K562 (cell line): ENCODE measurements at regions not wholly inside any gene's neighbourhood (a gene's known extent, or its start where the extent isn't known, plus 50 kb on each side); places are given as distances from the start of the nearest gene placed in this dataset.

Experiments used
- ATF1 ChIP-seq, 2 experiments: fragments of 450-650 bp in 1 of 2; IDR thresholded peaks; 2 replicates each; pipeline ENCODE4 v1.6.1; 2016; ENCODE audit warnings: missing compliant biosample characterization in 1 of 2, missing genetic modification characterization in 1 of 2
- CTCF ChIP-seq, 3 experiments: IDR thresholded peaks in 2 of 3; conservative IDR thresholded peaks in 1 of 3; 2 replicates each; pipeline ENCODE4 v1.5.1; 2011 to 2012; ENCODE audit warnings: low read length in 3 of 3, mild to moderate bottlenecking in 3 of 3, control low read depth in 2 of 3, improper control_type of control experiment in 1 of 3, inconsistent platforms in 1 of 3, low read depth in 1 of 3, mixed read lengths in 1 of 3, moderate library complexity in 1 of 3; ENCODE audit not compliant: insufficient read depth in 2 of 3
- ESRRA ChIP-seq: fragments of 450-650 bp; IDR thresholded peaks from 2 replicates; pipeline ENCODE4 v1.6.1; 2014; ENCODE audit warnings: low read depth, mild to moderate bottlenecking, moderate library complexity, borderline replicate concordance
- FOXP1 ChIP-seq: sonication (generic); formaldehyde crosslinking; IDR thresholded peaks from 2 replicates; pipeline ENCODE4 v1.8.0; 2022; ENCODE audit warnings: mild to moderate bottlenecking, missing genetic modification reagents
- MTF1 ChIP-seq: fragments of 250-450 bp; sonication (Bioruptor Pico); IDR thresholded peaks from 2 replicates; pipeline ENCODE4 v1.9.0; 2021; ENCODE audit warnings: moderate library complexity, mild to moderate bottlenecking, inconsistent platforms, borderline replicate concordance
- MYBL2 ChIP-seq, 2 experiments: fragments of 450-650 bp in 1 of 2; sonication (generic) in 1 of 2; formaldehyde crosslinking in 1 of 2; IDR thresholded peaks; 2 replicates each; pipeline versions ENCODE4 v1.6.1 to v1.8.1; 2017 to 2022; ENCODE audit warnings: borderline replicate concordance in 1 of 2, inconsistent platforms in 1 of 2, low read depth in 1 of 2, mild to moderate bottlenecking in 1 of 2, missing genetic modification reagents in 1 of 2, moderate library complexity in 1 of 2
- NFRKB ChIP-seq: fragments of 450-650 bp; IDR thresholded peaks from 2 replicates; pipeline ENCODE4 v1.6.1; 2016; ENCODE audit warnings: low read depth
- POLR2AphosphoS5 ChIP-seq: IDR thresholded peaks from 2 replicates; pipeline ENCODE4 v1.6.1; 2011; ENCODE audit warnings: mild to moderate bottlenecking, low read depth, low read length, moderate library complexity; ENCODE audit not compliant: control insufficient read depth, insufficient read depth
- TCF7 ChIP-seq: sonication (generic); IDR thresholded peaks from 2 replicates; pipeline ENCODE4 v1.6.1; 2016; ENCODE audit warnings: antibody characterized with exemption, borderline replicate concordance
- ZNF644 ChIP-seq: fragments of 200-800 bp; sonication (Bioruptor generic); IDR thresholded peaks from 2 replicates; pipeline ENCODE4 v1.6.1; 2016; ENCODE audit warnings: low read depth, missing genetic modification characterization, missing compliant biosample characterization
- TF ChIP-seq, protein P1 (sequence below): IDR thresholded peaks from 2 replicates; pipeline ENCODE4 v1.6.1; 2011; ENCODE audit warnings: borderline replicate concordance, low read depth, mild to moderate bottlenecking, moderate library complexity, low read length; ENCODE audit not compliant: insufficient read depth, poor library complexity, severe bottlenecking

GRCh38 chr17:33373273-33373672 is 80.2 kb upstream of the ASIC2 start:
- TF ChIP-seq MYBL2 (IDR thresholded peaks at IDR 0.05; ENCODE audit: low read depth) (no peak), MYBL2 (CRISPR knock-in tag; IDR thresholded peaks at IDR 0.05; ENCODE audit: borderline replicate concordance) (no peak), CTCF (IDR thresholded peaks at IDR 0.05 in 2 of 3, conservative IDR thresholded peaks at IDR 0.05 in 1 of 3; ENCODE audit: insufficient read depth in 2 of 3, low read depth in 1 of 3, low read length in 3 of 3) (no peak), TCF7 (no peak), FOXP1 (CRISPR knock-in tag) (no peak), ZNF644 (tag) (no peak), MTF1 (CRISPR knock-in tag) (no peak), ESRRA (no peak), POLR2AphosphoS5 (no peak), ATF1 (CRISPR knock-in tag; IDR thresholded peaks at IDR 0.05) (no peak), ATF1 (tag; IDR thresholded peaks at IDR 0.05) (no peak), NFRKB (no peak)
- TF ChIP-seq, protein P1, sequence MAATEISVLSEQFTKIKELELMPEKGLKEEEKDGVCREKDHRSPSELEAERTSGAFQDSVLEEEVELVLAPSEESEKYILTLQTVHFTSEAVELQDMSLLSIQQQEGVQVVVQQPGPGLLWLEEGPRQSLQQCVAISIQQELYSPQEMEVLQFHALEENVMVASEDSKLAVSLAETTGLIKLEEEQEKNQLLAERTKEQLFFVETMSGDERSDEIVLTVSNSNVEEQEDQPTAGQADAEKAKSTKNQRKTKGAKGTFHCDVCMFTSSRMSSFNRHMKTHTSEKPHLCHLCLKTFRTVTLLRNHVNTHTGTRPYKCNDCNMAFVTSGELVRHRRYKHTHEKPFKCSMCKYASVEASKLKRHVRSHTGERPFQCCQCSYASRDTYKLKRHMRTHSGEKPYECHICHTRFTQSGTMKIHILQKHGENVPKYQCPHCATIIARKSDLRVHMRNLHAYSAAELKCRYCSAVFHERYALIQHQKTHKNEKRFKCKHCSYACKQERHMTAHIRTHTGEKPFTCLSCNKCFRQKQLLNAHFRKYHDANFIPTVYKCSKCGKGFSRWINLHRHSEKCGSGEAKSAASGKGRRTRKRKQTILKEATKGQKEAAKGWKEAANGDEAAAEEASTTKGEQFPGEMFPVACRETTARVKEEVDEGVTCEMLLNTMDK = no peak
